Erythroblast (primary cell): ENCODE measurements at regions not wholly inside any gene's neighbourhood (a gene's known extent, or its start where the extent isn't known, plus 50 kb on each side); places are given as distances from the start of the nearest gene placed in this dataset.

Experiments used
- GATA1 ChIP-seq: IDR thresholded peaks from 2 replicates; pipeline ENCODE4 v1.6.1; 2011; ENCODE audit warnings: low read depth, mild to moderate bottlenecking, control low read depth, low read length, moderate library complexity
- POLR2A ChIP-seq: IDR thresholded peaks from 2 replicates; pipeline ENCODE4 v1.6.1; 2011; ENCODE audit warnings: mild to moderate bottlenecking, low read length

GRCh38 chr2:41329040-41329439 is 718.8 kb upstream of the PKDCC start:
- no peak for TF ChIP-seq POLR2A
- TF ChIP-seq GATA1, result no peak
